ENCODE measurements at regions not wholly inside any gene's neighbourhood (a gene's known extent, or its start where the extent isn't known, plus 50 kb on each side); places are given as distances from the start of the nearest gene placed in this dataset.

DNA sequence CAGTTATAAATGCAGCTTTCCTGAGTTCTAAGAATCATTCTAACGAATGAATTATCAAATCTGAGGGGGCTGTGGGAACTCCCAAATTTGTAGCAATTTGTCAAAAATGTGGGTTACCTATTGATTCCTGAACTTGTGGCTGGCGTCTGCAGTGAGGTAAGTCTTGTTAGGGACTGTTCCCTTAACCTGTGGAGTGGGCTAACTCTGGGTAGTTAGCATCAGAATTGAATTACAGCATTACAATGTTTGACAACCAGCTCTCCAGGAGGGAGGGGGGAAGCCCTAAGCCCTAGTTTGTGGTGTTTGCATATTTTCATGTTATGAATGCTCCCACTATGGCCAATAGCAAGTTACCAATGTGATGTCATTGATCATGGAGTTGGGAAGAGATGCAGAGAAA lies 65.9 kb upstream of the STT3B start:
- DNase-seq: no peak

- DNase-seq: no peak
Observed at GRCh38 chr3:31468433-31468832, 64.3 kb upstream of the STT3B start.

DNA sequence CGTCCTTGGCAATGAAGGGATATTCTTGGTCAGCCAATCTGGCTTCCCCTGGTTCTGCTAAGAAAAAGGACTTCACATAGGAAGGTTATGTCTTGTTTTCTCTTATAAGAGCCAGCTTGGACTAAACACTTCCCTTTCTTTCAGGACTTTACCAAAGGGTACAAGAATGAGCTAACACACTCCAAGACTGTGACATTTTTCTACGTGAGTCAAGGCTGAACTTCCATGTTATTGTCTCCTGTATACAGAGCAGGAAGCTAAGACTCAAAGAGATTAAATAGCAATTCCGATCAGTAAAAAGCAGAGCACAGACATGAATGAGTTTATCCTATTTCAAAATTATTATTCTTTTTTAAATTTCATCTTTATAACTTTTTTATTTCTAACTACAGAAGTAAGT lies 63.3 kb upstream of the STT3B start:
- DNase-seq: no peak

DNA sequence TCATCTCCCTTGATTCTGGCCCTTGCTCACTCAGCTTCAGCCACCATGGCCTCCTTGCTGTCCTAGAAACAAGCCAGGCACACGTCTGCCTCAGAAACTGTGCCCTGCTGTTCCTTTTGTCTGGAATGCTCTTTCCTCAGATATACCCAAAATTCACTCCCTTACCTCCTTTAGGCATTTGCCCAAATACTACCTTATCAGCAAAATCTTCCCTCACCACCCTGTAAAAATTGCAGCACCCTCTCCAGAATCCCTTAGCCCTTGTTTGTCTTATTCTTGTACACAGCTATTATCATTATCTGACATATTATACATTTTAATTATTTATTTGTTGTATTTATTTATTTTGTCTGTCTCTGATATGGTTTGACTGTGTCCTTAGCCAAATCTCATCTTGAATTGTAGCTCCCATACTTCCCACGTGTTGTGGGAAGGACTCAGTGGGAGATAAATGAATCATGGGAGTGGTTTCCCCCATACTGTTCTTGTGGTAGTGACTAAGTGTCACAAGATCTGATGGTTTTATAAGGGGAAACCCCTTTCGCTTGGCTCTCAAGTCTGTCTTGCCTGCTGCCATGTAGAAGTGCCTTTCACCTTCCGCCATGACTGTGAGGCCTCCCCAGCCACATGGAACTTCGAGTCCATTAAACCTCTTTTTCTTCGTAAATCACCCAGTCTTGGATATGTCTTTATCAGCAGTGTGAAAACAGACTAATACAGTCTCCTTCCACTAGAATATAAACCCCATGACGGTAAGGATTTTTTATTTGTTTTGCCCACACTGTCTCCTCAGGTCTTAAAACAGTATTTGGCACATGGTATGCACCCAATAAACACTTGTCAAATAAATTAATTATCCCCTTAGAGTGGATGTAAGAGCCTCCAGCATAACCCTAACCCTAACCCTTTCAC lies 60.0 kb upstream of the STT3B start:
- no peak for DNase-seq

- DNase-seq: no peak
Observed at GRCh38 chr3:31476209-31476608, 56.5 kb upstream of the STT3B start.

- no peak for DNase-seq
Observed at GRCh38 chr3:31479431-31479830, 53.3 kb upstream of the STT3B start.

- DNase-seq: no peak
Observed at GRCh38 chr3:31481697-31482096, 51.0 kb upstream of the STT3B start.

DNA sequence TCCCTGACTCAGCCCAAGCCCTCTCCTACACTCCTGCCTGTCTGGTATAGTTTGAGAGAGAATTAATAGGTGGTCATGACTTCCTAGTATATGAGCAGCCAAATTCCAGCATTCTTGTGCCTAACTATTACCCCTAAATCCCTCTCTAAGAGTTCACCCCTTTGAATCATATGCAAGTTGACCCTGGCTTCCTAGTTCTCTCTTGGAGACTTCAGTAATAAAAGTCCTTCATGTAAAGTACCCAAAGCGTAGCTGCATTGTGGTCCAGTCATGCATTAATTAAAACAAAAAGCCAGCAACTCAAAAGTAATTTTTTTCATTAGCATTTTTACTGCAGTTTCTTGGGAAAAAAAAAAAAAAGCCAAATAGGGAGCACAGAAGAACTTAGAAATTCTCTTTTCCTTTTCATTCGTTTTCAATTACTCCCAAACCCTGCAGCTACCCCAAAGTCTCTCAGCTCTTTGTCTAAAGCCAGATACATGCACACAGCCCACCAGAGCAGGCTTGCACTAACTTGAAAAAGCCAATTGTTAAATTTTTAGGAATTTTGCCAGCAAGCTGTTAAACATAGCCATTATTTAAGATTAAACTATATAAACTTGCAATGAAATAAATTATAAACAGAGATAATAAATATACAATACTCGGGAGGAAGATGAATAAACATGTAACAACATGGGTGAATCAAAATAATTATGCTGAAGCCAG lies 50.1 kb upstream of the STT3B start:
- DNase-seq: peak; percentile 17

Measured in left kidney (tissue), 1 donor.